Stimulated activated CD4-positive, alpha-beta T cell treated with anti-CD3 and anti-CD28 coated beads, Interleukin-1b, Interleukin-23, amount 100 ng/mL, for 24 hours (primary cell): ENCODE measurements at regions not wholly inside any gene's neighbourhood (a gene's known extent, or its start where the extent isn't known, plus 50 kb on each side); places are given as distances from the start of the nearest gene placed in this dataset.
A peak's percentile ranks its signal among the peaks of the same experiment; 100 is the strongest.
"Not testable (repeated sequence)": the region's sequence is repeated elsewhere in the genome, so short reads cannot be mapped to it uniquely, and the experiment has no call there.

ENCODE experiments used
- DNase-seq, 4 experiments: peaks; one replicate each; pipeline ENCODE4 v3.0.0-alpha.2; 2020; ENCODE audit warnings: low read depth in 4 of 4, low spot score in 1 of 4

GRCh38 chr10:46740368-46740767 is 161.4 kb downstream of the SYT15 start:
- DNase-seq = not testable (repeated sequence)

- not testable (repeated sequence) for DNase-seq
Measured at GRCh38 chr10:46749003-46749402, 162.2 kb upstream of the PTPN20 start.

GRCh38 chr10:46749470-46749869 is 161.8 kb upstream of the PTPN20 start:
- DNase-seq = not testable (repeated sequence)

GRCh38 chr10:46753763-46754162 is 157.5 kb upstream of the PTPN20 start:
- DNase-seq = not testable (repeated sequence)

DNA sequence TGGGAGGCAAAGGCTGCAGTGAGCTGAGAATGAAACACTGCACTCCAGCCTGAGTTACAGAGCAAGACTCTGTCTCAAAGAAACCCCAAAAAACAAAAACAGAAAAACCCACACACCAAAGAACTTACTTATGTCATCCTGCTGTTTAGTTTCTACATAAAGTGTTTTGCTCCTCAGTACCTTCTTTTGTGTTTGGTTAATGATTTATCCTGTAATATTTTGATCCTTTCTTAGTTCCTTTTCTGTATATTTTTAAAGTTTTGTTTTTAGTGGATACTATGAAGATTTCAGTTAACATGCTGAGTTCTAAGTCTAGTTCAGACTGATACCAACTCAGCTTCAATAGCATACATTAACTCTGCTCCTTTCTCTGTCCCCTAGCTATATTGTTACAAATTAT is 149.8 kb upstream of the PTPN20 start:
- not testable (repeated sequence) for DNase-seq

- DNase-seq = not testable (repeated sequence)
Measured at GRCh38 chr10:46768515-46769291, 142.5 kb upstream of the PTPN20 start.

DNA sequence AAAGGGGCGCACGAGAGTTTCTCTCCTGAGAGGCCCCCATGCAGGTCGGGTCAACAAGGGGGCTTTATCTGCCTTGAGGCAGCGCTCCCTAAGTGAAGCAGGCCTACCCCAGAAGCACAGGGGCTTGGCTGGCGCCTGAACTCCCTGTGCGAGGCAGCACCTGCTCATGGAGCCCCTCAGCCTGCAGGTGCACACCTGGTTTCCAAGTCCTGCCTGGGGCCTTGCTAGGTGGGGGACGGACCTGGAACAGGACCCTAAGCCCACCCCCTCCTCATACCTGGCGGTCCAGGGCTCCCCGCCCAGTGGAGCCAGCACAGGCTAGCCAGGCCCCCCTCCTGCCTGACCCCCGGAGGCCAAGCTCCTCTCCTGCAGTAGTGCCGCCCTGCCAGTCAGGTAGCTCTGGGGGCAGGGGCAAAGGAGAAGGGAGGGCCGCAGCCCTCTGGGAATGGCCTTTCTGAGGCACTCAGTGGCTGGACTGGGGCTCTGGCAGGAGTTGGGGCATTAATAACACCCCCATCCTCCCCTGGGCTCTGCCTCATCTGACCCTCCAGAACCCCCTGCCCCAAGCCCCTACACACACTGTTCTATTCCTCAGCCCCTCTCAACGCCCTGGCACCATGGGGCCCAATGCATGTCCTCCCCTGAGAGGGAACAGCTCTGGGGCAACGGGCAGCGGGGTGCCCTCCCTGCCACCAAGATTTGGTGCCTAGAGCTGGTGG is 137.9 kb upstream of the PTPN20 start:
- DNase-seq = not testable (repeated sequence)

GRCh38 chr10:46773897-46774236 is 137.4 kb upstream of the PTPN20 start:
- DNase-seq = peak in 1 of 4 experiments; percentile 2

GRCh38 chr10:46774366-46774765 is 136.9 kb upstream of the PTPN20 start:
- not testable (repeated sequence) for DNase-seq

- not testable (repeated sequence) for DNase-seq
Measured at GRCh38 chr10:46774945-46775667, 136.1 kb upstream of the PTPN20 start.

GRCh38 chr10:46775668-46776059 is 135.6 kb upstream of the PTPN20 start:
- DNase-seq = not testable (repeated sequence)

- not testable (repeated sequence) for DNase-seq
Measured at GRCh38 chr10:46779571-46779970, 131.7 kb upstream of the PTPN20 start.

GRCh38 chr10:46780164-46780563 is 131.1 kb upstream of the PTPN20 start:
- not testable (repeated sequence) for DNase-seq

- DNase-seq = not testable (repeated sequence)
Measured at GRCh38 chr10:46781001-46781400, 130.2 kb upstream of the PTPN20 start.

DNA sequence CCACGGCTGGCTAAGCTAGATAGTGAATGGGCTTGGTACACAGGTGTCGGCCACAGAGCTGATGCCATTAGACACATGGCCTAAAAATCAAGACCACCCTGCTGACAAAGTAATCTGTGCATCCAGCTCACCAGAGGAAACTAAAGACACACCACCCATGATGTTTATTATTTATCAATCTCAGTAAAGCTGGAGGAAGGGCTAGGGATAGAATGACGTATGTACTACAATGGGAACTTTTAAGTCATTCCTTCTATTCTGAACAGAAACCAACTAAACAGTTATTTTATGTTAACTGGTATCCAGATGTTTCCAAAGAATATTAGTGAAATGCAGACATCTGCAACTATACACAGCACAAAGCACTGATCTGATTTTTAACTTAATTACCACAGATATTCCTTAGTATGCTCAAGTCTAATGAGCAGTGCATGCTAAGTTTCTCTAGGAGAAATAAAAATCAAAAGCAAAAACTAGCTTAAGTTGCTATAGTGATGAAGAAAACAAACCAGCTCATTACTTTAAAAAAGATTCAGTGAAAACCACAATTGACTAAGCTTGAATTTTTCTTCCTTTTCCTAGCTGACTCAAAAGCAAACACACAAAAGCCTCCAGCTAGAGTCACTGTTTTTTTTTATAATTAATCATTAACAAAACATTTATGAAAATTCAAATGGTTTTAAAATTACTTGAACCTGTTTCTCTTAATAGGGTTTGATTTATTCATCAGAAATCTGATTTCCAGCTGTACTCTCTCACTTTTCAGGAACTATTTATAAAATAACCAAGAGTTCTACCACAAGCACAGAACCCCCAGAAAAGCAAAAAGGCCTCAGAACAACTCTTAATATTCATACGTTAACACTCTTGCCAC is 129.0 kb upstream of the PTPN20 start:
- DNase-seq = not testable (repeated sequence)

DNA sequence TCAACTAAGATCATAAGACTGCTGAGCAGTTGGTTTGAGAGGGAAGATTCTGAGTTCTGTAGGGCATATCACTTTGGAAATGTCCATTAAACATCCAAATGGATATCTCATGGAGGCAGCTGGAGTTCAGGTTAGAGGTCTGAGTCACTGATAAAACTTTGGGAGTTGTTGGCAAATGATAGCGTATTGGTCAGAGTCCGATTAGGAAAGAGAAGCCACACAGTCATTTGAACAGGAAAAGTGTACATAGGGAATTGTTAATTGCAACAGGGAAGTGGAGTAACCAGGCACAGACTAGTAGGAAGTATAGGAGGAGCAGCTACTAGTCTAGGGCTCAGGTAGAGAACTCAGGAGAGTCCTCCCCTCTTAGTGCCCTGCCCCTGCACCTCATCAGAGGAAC is 126.6 kb upstream of the PTPN20 start:
- DNase-seq = not testable (repeated sequence)

DNA sequence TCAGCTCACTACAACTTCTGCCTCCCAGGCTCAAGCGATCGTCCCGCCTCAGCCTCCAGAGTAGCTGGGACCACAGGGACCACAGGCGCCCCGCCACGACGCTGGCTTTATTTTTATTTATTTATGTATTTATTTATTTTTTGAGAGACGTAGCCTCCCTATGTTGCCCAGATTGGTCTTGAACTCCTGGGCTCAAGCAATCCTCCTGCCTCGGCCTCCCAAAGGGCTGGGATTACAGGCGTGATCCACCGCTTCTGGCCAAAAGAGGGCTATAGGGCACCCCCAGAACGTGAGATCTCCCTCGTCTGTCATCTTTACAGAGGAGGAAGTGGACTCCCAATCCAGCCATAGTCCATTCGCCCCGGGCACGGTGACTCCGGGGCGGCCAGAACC is 125.1 kb upstream of the PTPN20 start:
- DNase-seq = not testable (repeated sequence)

DNA sequence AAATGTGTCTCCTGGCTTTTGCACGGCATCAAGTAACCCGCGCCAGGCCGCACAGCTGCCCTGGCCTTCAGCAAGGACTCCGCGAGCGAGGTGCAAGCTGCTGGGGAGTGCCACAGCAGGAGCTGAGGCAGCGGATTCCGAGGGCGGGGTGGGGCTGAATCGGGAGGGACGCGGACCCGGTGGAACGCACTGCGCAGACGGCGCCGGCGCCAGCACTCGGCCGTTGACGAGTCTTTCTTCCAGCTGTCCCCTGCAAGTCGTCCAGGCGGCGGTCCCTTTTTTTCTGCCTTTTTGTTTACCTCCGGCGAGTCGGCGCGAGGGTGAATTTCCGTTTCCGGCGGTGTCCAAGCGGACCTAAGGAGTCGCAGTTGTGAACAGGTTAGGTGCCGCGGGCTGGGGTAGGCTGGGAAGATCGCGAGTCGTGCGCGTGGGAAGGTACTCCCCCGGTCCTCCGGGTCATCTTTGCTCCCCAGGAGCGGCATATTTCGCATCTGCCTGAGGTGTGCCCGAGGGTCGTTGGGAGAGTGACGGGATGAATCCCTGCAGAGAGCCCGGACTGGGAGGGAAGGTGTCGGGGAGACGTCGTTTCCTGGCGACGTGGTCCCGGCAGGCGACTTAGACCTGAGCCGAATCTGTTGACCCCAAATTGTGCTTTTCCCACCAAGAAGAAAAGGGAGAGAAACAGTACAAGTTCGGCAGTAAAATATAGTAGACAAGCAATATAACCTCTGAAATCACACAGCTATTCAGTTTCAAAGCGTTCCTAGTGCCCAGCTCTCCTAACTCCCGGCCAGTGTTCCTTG is 124.5 kb upstream of the PTPN20 start:
- DNase-seq = peak; percentile 42 to 45 (median 44)

- peak in 1 of 4 experiments; percentile 8 for DNase-seq
Measured at GRCh38 chr10:46787321-46787615, 124.0 kb upstream of the PTPN20 start.
